ENCODE measurements at regions not wholly inside any gene's neighbourhood (a gene's known extent, or its start where the extent isn't known, plus 50 kb on each side); places are given as distances from the start of the nearest gene placed in this dataset.

- no peaks in the 10 kb centered on the region for H3K27me3 Mint-ChIP-seq
- DNase-seq (ENCODE audit: low spot score) (no peak), ATAC-seq (peak in 1 of 2 donors; percentile 62)
- peaks cover 25% of the 10 kb centered on the region for H3K36me3 Mint-ChIP-seq
- peaks cover 35 to 46% of the 10 kb centered on the region in 2 donors for H3K4me1 Mint-ChIP-seq (ENCODE audit: low read depth in 2 of 2)
- H3K4me3 Mint-ChIP-seq = peak overlapping the region; percentile 61
- H3K27ac Mint-ChIP-seq = peak overlapping the region in 1 of 2 donors; percentile 50
- H3K9me3 Mint-ChIP-seq = peaks cover 15% of the 10 kb centered on the region
Observed at GRCh38 chr15:94177112-94177511, 54.2 kb upstream of the MCTP2 start.

DNA sequence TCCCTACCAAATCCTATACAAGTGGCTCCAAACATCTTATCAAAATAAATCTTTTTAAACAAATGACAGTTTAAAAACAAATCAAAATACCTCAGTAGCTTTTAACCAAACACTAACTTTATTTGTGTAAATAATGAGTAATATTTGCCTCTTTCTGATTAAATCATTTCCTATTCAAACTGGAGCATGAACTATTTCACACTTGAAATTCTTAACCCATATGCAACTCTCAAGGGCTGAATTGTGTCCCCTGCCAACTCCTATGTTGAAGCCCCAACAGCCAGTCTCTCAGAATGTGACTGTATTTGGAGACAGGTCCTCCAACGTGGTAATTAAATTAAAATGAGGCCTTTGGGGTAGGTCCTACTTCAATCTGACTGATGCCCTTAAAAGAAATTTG is 55.9 kb upstream of the MCTP2 start:
- Mint-ChIP-seq H3K27me3 (no peaks in the 10 kb centered on the region), H3K4me1 (ENCODE audit: low read depth in 2 of 2) (peaks cover 41 to 52% of the 10 kb centered on the region in 2 donors), H3K4me3 (peak overlapping the region; percentile 13), H3K27ac (peak overlapping the region; percentile 73 to 86), H3K36me3 (peaks cover 33% of the 10 kb centered on the region), H3K9me3 (peaks cover 19% of the 10 kb centered on the region)
- no peak for ATAC-seq
- DNase-seq (ENCODE audit: low spot score) = no peak

GRCh38 chr15:94174399-94174802 is 57.0 kb upstream of the MCTP2 start:
- Mint-ChIP-seq H3K36me3 (peaks cover 33% of the 10 kb centered on the region), H3K9me3 (peaks cover 19% of the 10 kb centered on the region), H3K4me3 (peak overlapping the region; percentile 72), H3K27ac (peak overlapping the region; percentile 73 to 86), H3K4me1 (ENCODE audit: low read depth in 2 of 2) (peaks cover 41 to 52% of the 10 kb centered on the region in 2 donors), H3K27me3 (no peaks in the 10 kb centered on the region)
- ATAC-seq (peak; percentile 95), DNase-seq (ENCODE audit: low spot score) (peak; percentile 64)

GRCh38 chr15:94168250-94168649 is 63.1 kb upstream of the MCTP2 start:
- Mint-ChIP-seq H3K9me3 (peaks cover 12% of the 10 kb centered on the region), H3K27me3 (no peaks in the 10 kb centered on the region), H3K27ac (no peak overlapping the region), H3K36me3 (peaks cover 22% of the 10 kb centered on the region), H3K4me3 (no peak overlapping the region), H3K4me1 (ENCODE audit: low read depth in 2 of 2) (peaks cover 34 to 41% of the 10 kb centered on the region in 2 donors)
- no peak for DNase-seq (ENCODE audit: low spot score)
- no peak for ATAC-seq

DNA sequence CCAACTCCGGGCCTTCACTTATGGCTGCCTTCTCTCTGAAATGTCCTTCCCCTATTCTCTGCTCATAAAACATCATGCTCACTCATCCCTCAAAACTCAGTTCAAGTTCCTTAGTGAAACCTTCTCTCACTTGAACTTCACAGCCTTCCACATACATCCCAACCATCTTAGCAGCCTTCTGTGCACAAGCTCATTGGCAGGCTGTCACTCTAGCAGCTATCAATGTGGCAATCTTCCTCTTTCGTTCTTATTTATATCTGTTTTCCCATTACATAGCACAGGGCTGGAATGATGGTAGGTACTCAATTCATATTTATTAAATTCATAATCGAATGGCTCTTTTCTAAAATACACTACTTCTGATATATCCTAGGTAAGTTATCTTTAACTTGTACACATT is 66.4 kb upstream of the MCTP2 start:
- no peaks in the 10 kb centered on the region for H3K27me3 Mint-ChIP-seq
- no peak for DNase-seq (ENCODE audit: low spot score)
- ATAC-seq = no peak

GRCh38 chr15:94164202-94164807 is 67.1 kb upstream of the MCTP2 start:
- ATAC-seq (peak; percentile 78 to 79), DNase-seq (ENCODE audit: low spot score) (peak; percentile 78)
- H3K36me3 Mint-ChIP-seq = peaks cover 6% of the 10 kb centered on the region
- peaks cover 20 to 24% of the 10 kb centered on the region in 2 donors for H3K4me1 Mint-ChIP-seq (ENCODE audit: low read depth in 2 of 2)
- no peaks in the 10 kb centered on the region for H3K27me3 Mint-ChIP-seq
- peaks cover 4% of the 10 kb centered on the region for H3K9me3 Mint-ChIP-seq
- peak overlapping the region; percentile 17 to 69 for H3K27ac Mint-ChIP-seq
- peak overlapping the region; percentile 33 for H3K4me3 Mint-ChIP-seq

More for the DNA sequence above, 66.4 kb upstream of the MCTP2 start:
- peaks cover 6% of the 10 kb centered on the region for H3K36me3 Mint-ChIP-seq
- H3K27ac Mint-ChIP-seq = peak overlapping the region; percentile 17 to 69
- H3K4me3 Mint-ChIP-seq = peak overlapping the region; percentile 33
- H3K9me3 Mint-ChIP-seq = peaks cover 4% of the 10 kb centered on the region
- peaks cover 17 to 24% of the 10 kb centered on the region in 2 donors for H3K4me1 Mint-ChIP-seq (ENCODE audit: low read depth in 2 of 2)

DNA sequence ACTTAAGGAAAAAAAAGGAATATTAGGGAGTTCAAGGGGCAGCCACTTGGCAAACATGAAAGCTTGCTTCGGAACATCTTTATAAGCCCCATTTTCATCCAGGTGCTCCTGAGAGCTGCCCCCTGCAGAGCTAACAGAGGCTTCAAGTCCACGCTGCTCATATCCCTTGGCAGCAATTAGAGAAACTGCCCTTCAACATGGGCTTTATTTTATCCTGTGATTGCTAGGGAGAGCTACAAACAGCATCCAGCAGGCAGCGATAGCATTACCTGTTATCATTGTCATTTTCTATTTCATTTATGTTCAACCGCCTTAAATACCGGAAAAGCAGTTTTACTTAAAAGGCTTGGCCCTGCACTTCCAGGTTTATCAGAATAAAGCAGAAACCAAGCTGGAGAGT is 68.4 kb upstream of the MCTP2 start:
- H3K4me3 Mint-ChIP-seq = no peak overlapping the region
- H3K36me3 Mint-ChIP-seq = peaks cover 6% of the 10 kb centered on the region

DNA sequence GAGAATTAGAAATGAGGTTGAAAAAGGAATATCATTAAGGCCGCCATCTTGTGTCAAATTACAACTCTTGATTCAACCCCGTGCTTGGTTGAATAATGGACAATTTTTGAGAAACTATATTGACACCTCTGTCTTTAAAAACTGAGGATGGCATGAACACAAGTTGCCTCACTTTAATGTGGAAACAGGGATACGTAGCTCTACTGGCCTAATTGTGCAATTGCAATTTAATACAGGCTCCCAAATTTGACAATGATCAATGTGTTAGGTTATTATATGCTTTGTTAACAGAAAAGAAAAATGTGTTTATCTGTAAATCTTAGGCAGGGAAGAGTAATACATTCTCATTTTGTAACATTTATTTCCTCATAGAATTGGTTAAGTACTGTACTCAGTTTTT is 77.1 kb upstream of the MCTP2 start:
- Mint-ChIP-seq H3K27me3 (peaks cover 14 to 26% of the 10 kb centered on the region in 2 donors), H3K9me3 (no peaks in the 10 kb centered on the region), H3K4me1 (ENCODE audit: low read depth in 2 of 2) (peaks cover 0 to 5% of the 10 kb centered on the region in 2 donors), H3K4me3 (no peak overlapping the region), H3K27ac (no peak overlapping the region), H3K36me3 (peaks cover 20% of the 10 kb centered on the region)
- DNase-seq (ENCODE audit: low spot score) = no peak
- no peak for ATAC-seq

More for the DNA sequence above, 68.4 kb upstream of the MCTP2 start:
- Mint-ChIP-seq H3K27me3 (no peaks in the 10 kb centered on the region), H3K4me1 (ENCODE audit: low read depth in 2 of 2) (peaks cover 20 to 24% of the 10 kb centered on the region in 2 donors), H3K27ac (no peak overlapping the region), H3K9me3 (peaks cover 4% of the 10 kb centered on the region)
- DNase-seq (ENCODE audit: low spot score) (no peak), ATAC-seq (no peak)

GRCh38 chr15:94145046-94145445 is 86.3 kb upstream of the MCTP2 start:
- DNase-seq (ENCODE audit: low spot score) (no peak), ATAC-seq (no peak)
- peaks cover 3% of the 10 kb centered on the region for H3K9me3 Mint-ChIP-seq
- H3K27me3 Mint-ChIP-seq = peaks cover 30 to 47% of the 10 kb centered on the region in 2 donors
- H3K4me1 Mint-ChIP-seq (ENCODE audit: low read depth in 2 of 2) = no peaks in the 10 kb centered on the region
- H3K36me3 Mint-ChIP-seq = peaks cover 8% of the 10 kb centered on the region
- H3K27ac Mint-ChIP-seq = no peak overlapping the region
- no peak overlapping the region for H3K4me3 Mint-ChIP-seq

DNA sequence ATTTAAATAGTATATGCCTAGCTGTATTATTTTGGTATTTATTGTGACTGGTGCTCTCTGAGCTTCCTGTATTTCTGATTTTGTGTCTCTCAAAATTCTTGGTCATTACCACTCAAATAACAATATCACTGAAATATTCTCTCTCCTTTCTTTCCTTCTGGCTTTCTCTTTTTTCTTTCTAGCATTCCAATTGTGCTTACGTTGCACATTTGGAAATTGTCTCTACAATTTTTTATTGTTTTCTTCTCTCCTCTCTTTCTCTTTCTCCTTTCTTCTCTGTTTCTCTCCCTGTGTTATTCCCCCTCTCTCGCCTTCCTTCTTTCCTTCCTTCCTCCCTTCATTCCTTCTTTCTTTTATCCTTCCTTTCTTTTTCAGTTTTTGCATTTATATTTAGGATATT is 89.6 kb upstream of the MCTP2 start:
- peaks cover 41 to 72% of the 10 kb centered on the region in 2 donors for H3K27me3 Mint-ChIP-seq
- no peak overlapping the region for H3K4me3 Mint-ChIP-seq
- H3K27ac Mint-ChIP-seq = no peak overlapping the region
- H3K36me3 Mint-ChIP-seq = peaks cover 8% of the 10 kb centered on the region
- ATAC-seq (no peak), DNase-seq (ENCODE audit: low spot score) (no peak)
- H3K4me1 Mint-ChIP-seq (ENCODE audit: low read depth in 2 of 2) = no peaks in the 10 kb centered on the region
- H3K9me3 Mint-ChIP-seq = peaks cover 3% of the 10 kb centered on the region

- H3K27me3 Mint-ChIP-seq = peaks cover 48 to 77% of the 10 kb centered on the region in 2 donors
- no peak overlapping the region for H3K27ac Mint-ChIP-seq
Observed at GRCh38 chr15:94135486-94136147, 95.7 kb upstream of the MCTP2 start.

GRCh38 chr15:94131875-94132274 is 99.5 kb upstream of the MCTP2 start:
- no peak overlapping the region for H3K27ac Mint-ChIP-seq
- no peaks in the 10 kb centered on the region for H3K36me3 Mint-ChIP-seq
- H3K9me3 Mint-ChIP-seq = no peaks in the 10 kb centered on the region
- peaks cover 38 to 64% of the 10 kb centered on the region in 2 donors for H3K27me3 Mint-ChIP-seq
- no peak for ATAC-seq
- no peak for DNase-seq (ENCODE audit: low spot score)
- H3K4me3 Mint-ChIP-seq = no peak overlapping the region
- H3K4me1 Mint-ChIP-seq (ENCODE audit: low read depth in 2 of 2) = no peaks in the 10 kb centered on the region

More at GRCh38 chr15:94135486-94136147, 95.7 kb upstream of the MCTP2 start:
- ATAC-seq (no peak), DNase-seq (ENCODE audit: low spot score) (no peak)
- no peaks in the 10 kb centered on the region for H3K4me1 Mint-ChIP-seq (ENCODE audit: low read depth in 2 of 2)
- H3K4me3 Mint-ChIP-seq = no peak overlapping the region
- H3K36me3 Mint-ChIP-seq = no peaks in the 10 kb centered on the region
- H3K9me3 Mint-ChIP-seq = no peaks in the 10 kb centered on the region

- Mint-ChIP-seq H3K27me3 (peaks cover 33 to 56% of the 10 kb centered on the region in 2 donors), H3K36me3 (no peaks in the 10 kb centered on the region), H3K4me3 (no peak overlapping the region), H3K27ac (no peak overlapping the region), H3K4me1 (ENCODE audit: low read depth in 2 of 2) (peaks cover 0 to 1% of the 10 kb centered on the region in 2 donors), H3K9me3 (no peaks in the 10 kb centered on the region)
- ATAC-seq = no peak
- no peak for DNase-seq (ENCODE audit: low spot score)
Observed at GRCh38 chr15:94130504-94130903, 100.9 kb upstream of the MCTP2 start.

DNA sequence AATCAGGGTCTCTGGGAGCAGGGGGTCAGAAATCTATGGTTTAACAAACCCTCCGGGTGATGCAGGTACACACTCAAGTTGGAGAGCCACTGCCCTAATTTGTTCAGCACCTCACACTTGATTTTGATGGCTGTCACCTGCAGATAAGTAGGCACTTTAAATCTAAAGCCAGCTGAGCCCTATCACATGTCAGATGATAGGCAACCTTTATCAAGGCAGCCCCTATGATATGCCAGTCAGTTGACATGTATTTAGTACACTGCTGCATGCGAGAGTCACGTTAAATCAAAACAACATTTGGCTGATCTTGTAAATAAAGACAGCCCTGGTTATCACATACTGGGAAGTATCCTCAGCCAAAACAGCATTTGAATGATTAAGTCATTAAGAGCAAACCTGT is 104.4 kb upstream of the MCTP2 start:
- DNase-seq (ENCODE audit: low spot score) = no peak
- H3K27me3 Mint-ChIP-seq = peaks cover 15 to 28% of the 10 kb centered on the region in 2 donors
- H3K4me3 Mint-ChIP-seq = no peak overlapping the region
- no peak overlapping the region for H3K27ac Mint-ChIP-seq
- no peaks in the 10 kb centered on the region for H3K9me3 Mint-ChIP-seq
- ATAC-seq = no peak
- H3K4me1 Mint-ChIP-seq (ENCODE audit: low read depth in 2 of 2) = peaks cover 0 to 9% of the 10 kb centered on the region in 2 donors
- H3K36me3 Mint-ChIP-seq = no peaks in the 10 kb centered on the region
